LoVo (cell line): ENCODE measurements at regions not wholly inside any gene's neighbourhood (a gene's known extent, or its start where the extent isn't known, plus 50 kb on each side); places are given as distances from the start of the nearest gene placed in this dataset.

ENCODE experiments used
- DNase-seq: peaks from one replicate; pipeline ENCODE4 v3.0.0-alpha.2; 2016; ENCODE audit warnings: low spot score

DNA sequence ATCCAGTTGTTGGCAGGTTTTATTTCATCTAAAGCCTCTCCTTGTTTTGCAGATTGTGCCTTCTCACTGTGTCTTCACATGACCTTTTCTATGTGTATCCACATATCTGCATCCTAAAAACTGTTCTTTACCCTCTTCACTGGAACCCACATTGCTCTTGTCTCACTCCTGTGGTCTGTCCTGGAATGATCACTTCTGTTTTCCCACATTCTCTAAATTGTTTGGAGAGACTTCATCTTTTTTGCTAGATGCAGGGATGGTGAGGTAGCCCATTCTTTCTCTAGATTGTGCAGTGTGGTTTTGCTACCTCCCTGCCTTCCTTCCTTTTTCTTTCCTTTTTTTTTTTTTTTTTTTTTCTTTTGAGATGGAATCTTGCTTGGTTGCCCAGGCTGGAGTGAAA, 608.6 kb upstream of the MIR17HG start:
- no peak for DNase-seq

DNA sequence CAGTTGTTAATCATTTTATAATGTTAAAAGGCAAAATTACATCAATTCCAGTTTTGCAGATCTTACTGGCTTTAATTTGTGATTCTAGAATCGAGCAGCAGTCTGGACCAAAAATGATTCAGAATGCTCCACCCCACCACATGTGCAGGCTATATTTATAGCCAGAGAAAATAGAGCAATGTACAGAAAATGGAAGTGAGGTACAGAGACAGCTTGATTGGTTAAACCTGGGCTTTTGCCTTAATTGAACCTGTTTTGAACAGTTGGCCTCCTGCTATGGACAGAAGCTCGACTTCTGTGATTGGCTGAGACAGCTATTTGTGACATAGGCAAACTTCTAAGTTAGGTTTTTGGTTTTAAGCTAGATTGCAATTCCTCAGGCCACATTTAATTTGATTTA, 607.4 kb upstream of the MIR17HG start:
- DNase-seq, result no peak

DNA sequence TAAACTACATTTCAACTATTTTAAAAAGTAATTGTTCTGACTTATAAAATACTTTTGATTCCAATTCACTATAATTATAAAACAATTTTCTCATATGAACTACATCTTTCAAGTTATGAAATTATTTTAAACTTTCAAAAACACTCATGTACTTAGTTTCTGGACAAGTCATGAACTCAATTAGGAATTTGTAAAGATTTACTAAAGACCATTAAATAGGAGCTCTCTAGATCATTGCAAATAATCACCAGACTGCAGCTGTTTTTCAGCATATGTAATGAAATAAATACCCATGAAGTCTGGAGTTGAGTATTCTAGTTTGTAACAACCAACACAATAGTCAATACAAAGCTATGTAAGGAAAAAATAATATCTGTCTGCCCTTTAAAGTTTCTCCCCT, 605.1 kb upstream of the MIR17HG start:
- no peak for DNase-seq

DNA sequence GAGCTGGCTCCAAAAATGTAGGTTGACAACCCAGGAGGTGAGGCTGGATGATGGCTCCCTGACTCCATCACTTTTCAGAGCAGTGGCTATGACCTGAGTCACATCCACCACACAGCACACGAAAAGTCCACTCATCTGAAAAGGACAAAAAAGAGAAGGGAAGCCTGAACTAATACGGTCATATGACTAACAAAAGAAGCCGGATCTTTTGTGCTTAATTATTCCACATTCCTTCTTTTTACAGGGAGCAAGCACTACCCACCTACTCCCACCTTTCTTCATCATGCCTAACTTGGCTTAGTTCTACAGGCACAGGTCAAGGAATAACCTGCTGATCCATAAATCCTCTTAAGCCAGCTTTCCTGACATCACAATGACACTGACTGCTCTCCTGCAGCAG, 601.3 kb upstream of the MIR17HG start:
- DNase-seq, result no peak

DNA sequence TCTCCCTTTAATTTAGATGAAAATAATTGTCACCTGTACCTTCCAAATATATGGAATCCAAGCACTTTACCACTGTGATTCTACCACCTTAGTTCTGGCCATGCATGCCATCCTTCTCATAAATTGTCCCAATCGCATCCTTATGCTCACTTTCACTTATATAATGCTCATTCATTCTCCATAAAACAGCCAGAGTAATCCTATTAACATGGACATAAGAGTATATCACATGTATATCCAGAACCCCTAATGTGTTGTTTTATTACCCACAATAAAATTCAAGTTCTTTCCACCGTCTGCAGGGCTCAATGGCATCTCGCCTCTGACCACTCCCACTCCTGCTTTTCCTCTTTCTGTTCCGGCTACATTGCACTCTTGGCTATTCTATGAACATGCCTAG, 597.5 kb upstream of the MIR17HG start:
- DNase-seq, result peak; percentile 31

DNA sequence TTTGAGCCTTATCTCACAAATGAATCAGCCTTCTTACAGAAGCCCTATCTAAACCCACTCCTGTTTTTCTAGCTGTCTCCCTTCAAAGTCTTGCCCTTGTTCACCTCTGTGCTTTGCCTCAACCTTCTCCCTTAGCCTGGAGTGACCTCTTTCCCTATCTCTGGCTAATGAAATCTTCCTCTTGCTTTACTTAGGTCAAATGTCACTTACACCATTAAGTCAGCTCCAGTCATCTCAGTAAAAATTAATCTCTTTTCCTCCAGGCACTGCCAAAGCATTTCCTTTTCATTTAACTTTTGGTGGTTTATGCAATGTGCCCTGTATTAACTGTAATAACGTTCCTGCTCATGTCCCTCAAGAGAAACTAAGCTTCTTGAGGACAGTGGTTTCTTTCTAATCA, 596.5 kb upstream of the MIR17HG start:
- no peak for DNase-seq

DNA sequence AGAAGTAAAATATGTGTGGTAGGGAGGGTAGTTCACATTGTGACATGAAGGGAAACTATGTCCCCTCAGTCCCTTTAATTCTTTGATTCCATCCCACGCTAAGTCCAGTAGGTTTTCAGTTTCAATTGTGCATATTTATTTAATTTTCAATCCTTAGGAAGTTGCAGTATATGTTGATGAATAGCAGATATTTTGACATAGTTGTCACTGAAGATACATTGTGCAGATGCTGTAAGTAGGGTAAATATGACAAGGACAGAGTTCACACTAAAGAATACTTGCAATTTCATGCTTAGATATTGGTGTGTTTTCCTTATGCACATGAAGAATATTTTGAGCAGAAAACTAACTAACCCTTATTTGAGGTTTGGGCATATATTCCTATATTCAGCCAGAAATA, 595.4 kb upstream of the MIR17HG start:
- no peak for DNase-seq

DNA sequence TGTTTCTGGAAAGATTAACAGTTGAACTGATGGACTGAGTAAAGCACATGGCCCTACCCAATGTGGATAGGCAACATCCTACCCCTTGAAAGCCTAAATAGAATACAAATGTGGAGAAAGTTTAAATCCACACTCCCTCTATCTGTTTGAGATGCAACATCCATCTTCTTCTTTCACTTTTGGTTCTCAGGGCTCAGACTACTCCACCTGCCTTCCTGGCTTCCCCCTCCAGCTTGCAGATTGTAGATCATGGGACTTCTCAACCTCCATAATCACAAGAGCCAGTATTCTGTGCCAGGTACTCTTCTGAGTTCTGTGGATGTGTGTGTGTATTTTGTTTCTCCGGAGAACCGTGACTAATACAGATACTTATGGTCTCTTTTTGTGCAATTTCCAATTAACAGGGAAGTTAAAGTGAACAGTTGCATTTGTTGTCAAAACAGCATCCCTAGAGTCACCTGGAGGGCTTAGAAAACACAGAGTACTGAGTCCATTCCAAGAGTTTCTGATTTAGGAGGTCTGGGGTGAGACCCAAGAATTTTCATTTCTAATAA, 590.3 kb upstream of the MIR17HG start:
- no peak for DNase-seq

DNA sequence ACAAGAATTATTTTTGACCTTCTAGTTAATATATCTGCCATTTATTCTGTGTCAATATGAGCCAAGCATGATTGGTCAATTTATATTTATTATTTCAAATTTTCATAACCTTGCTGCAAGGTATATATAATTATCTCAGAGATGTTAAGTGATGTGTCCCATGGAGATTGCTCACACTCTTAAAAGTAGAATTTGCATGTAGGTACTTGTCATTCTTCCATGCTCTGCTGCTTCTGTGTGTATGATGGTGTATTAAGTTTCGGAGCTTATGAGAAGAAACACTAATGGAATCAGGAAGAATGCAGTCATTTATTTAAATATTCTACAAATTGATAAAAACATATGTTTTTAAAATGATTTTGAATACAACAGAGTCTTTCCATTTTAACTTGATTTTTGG, 586.8 kb upstream of the MIR17HG start:
- DNase-seq, result no peak

DNA sequence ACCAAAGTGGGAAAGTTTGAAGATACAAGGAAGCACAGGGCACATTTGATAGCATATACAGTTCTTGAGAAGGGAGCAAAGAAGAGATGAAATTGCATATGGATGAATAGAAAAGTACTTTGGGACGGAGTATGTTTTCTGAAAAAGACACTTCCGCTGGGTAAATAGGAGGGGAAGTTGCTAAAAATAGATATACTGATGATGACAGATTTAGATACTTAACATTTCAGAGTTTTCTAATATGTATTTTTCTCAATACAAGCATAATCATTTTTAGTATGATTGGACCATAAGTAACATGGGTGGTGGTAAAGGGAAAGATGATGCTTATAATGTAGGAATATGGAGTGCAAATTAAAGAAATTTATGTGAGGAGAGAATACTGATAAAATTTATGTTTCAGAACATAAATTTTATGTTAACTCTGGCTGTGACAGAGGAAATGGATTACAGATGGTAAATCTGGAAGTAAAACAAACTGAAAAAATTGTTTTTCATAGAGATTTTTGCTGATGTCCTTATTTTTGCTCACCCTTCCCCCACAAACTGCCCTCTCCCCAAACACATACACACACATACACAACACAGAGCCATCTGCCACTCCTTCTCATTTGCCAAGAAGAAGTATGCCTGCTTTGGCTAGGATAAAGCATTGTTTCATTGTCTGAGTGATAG, 583.9 kb upstream of the MIR17HG start:
- DNase-seq, result no peak

DNA sequence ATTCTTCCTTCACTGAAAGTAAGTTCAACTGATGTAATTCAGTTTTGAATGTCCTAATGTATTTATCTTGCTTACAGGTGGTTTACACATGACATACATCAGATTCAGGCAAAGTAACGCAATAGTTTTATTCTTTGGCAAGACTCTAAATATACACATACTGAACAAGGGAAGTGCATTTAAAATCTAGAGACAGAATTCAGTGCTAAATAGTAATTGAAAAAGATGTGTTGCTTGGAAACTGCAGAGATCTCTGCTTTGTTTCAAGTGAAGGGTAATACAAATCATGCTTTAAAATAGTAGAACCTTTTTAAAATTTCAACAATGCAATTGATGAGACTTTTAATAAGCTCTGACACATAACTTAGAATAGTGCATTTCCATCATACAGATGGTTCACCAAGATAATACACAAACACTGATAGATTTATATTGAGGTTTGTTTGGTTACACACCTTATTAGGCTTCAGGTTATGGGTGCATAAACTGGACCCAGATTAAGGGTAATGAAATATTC, 581.0 kb upstream of the MIR17HG start:
- no peak for DNase-seq

DNA sequence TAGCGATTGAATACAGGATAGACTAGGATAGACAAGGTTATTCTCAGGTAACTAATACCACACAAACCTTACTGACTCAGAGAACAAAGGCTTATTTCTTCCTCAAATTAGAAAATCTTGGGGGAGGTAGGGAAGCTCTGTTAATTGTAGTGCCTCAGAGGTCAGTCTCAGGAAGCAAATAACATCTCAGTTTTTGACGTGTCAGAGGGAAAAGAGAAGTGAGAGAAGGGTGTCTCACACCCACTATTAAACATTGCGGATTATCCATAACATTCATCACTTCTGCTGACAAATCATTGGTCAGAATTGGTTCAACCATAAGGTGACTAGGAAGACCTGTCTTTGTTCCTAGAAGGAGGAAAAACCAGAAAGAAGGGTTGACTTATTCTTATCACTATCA, 579.4 kb upstream of the MIR17HG start:
- DNase-seq, result no peak

DNA sequence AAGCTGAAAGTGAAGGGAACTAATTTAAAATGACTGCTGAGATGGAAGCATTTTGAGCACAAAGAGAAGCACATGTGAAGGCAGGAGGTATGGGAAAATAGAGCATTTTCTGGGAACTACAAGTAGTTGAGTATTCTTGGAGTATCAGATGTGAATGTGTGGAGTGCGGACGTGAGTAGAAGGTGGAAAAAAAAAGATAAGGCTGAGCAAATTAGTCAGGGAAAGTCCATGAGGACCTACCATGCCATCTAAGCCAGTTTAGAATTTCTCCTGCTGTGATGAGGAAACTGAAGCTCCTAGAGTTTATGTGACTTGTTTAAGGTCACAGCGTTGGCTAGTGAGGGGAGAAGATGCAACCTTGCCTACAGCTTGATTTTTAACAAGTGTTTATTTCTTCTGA, 578.1 kb upstream of the MIR17HG start:
- no peak for DNase-seq

DNA sequence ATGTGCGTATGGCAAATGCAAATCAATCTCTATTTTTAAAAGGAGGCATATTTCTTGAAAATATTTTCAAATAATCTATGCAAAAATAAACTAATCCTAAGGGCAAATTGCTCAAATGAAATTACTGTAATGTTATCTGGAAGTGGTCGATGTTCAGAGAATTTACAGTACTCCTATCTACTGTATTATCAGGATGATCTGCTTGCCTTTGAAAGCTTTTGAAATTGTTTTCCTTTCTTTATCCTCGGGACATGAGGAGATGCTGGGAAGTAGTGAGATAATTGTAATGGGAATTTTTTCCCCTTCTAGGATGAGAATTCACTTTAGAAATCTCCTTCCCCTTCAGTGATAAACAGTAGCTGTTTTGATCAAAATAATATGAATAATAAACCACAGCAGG, 577.2 kb upstream of the MIR17HG start:
- no peak for DNase-seq

DNA sequence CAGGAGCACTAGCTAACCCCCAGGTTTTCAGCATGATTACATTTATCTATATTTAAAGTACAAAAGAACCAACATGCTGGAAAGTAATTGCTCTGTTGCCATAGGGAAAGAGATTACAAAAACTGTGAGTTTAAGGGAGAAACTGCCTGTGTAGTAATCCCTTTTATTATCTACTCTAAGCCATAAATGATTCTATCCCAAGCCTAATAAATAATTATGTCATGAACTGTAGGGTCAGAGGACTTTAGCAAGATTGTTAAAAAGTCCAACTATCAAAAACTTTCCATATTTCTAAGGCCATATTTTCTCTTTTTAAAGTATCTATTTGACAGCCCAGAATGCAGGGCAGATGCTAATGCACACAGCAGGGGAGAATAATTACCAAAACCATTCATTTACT, 573.8 kb upstream of the MIR17HG start:
- DNase-seq, result no peak

DNA sequence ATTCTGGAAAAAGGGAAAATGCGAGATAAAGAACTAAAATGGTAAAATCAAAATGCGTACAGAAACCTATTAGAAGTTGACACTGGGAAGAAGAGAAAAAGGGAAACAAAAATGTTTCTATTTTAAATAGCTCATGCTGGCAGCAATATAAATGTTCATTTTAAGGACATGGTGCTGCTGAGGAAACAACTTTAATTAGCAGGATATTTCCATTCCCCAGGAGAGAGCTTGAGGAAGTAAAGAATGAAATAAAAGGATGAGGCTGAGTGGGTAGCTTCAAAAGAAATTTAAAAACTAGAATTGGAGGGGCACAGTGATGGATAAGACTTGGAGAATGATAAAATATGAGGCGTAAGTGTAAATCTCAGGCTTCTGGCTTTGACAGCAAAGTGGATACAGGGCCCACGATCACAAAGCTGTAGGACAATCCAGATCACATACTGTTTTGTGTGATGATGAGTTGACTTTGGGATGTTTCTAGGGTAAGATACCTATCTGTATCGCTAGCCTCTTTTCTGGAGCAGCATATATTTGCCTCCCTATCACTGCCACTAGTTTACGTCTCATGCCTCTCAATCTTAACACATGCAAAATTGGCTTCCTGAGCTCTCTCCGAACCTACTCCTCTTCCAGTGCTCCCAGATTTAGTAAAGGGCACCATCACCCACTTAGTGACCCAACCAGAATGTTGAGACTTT, 571.3 kb upstream of the MIR17HG start:
- no peak for DNase-seq

DNA sequence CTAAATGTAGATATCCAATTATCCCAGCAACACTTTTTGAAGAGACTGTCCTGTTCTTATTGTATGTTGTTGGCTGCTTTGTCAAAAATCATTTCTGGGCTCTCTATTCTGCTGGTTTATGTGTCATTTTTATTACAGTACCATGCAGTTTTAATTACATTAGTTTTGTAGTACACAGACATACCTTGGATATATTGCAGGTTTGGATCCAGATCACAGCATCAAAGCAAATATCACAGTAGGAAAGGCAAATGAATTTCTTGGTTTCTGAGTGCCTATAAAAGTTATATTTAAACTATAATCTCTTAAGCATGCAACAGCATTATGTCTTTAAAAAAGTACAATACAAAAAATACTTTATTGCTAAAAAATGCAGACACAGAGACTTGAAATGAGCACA, 564.2 kb upstream of the MIR17HG start:
- no peak for DNase-seq

DNA sequence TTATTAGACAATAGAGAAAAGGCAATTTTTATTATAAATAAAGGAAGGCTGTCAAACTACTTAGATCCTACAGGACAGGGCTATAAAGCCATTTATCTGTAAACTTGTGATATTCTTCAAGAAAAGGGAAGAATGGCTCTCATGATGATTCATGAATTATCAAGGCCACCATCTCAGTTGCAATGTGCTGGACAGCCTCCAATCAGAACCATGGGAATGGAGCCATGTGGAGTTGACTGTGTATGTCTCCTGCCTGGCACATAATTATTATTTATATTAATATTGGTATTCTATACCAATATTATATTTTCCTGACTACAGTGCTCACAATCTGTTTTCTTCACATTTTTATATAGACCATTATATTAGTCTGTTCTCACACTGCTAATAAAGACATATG, 560.5 kb upstream of the MIR17HG start:
- no peak for DNase-seq

DNA sequence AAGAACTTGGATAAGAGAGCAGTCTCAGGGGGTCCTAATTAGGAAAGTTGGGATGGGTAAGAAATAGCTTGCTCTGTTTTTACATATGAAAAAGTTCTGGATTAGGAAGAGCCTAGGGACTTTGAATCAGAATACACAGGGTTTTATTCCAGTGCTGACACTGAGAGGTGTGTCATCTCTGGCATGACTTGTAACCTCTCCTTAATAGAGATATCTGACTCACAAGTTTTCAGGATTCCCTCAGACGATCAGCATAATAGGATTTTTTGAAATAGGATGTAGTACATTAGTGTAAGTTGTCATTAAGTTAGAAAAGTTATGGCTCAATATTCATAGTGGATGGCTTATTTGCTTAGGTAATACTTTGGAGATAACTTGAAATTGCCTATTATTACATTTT, 555.2 kb upstream of the MIR17HG start:
- DNase-seq, result no peak

DNA sequence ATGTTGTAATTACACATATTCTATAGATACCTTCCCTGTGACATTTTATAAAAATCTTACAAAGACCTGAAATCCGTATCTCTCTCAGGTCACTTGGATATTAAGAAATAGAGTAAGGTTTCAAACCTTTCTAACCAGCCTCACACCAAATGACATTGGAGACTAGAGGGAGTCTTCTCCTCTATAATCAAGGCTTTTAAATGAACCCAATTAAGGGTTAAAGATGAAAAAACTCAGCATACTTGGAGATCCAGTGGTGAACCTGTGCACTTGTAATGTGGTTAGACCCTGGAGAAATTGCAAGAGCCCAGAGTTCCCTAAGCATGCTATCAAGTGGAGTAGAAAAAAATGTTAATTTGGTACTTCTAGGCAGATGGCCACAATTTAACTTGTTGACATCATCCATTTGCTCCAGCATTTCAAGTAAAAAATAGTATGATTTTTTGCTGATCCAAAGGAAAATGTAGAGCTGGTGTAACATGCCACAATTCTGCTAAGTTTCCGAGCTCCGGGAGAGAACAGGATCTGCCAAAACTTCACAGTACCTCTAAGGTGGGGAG, 554.1 kb upstream of the MIR17HG start:
- DNase-seq, result no peak

DNA sequence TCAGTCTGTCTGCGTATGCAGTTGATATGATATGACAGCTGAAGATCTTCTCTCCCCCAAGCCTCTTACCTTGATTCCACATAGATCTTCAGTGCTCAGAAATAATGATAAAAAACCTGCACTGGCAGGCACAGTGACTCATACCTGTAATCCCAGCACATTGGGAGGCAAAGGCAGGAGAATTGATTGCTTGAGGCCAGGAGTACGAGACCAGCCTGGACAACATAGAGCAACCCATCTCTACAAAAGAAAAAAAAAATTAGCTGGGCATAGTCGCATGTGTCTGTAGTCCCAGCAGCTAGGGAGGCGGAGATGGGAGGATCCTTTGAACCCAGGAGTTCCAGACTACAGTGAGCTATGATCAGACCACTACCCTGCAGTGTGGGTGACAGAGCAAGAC, 551.0 kb upstream of the MIR17HG start:
- no peak for DNase-seq

DNA sequence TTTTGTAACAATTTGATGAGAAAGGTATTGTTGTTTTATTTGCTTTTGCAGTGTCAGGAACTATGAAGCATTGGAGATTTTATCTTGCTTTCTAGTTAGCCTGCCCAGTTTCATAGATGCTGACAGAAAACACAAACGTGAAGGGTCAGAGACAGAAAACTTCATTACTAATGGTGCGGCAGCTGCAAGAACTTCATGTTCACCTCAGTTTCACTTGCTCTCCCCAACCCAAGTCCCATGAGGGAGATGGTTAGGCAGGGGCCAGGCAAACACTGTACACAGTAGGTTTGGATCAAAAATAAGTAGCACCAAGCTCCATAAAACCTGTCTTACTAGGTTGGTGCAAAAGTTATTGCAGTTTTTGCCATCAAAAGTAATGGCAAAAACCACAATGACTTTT, 550.2 kb upstream of the MIR17HG start:
- DNase-seq, result no peak

DNA sequence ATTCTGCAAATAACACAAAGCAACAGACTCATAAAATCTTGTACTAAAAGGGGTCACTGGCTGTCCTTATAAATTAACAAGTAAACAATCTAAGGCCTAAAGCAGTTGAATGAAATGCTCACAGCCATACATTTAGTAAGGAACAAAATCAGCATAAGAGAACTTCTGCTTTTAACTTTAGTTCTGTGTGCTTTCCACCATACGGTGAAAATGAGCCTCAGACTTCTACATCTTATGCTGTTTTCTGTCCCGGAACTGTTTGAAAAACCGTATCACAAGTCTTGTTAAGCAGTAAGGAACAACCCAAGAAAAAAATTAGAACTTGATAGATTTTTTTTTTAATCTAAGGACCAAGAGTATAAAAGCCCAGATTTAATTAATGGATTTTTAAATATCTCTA, 549.1 kb upstream of the MIR17HG start:
- no peak for DNase-seq
